GM18502 (cell line): ENCODE measurements at regions not wholly inside any gene's neighbourhood (a gene's known extent, or its start where the extent isn't known, plus 50 kb on each side); places are given as distances from the start of the nearest gene placed in this dataset.

ENCODE experiments used
- ATAC-seq: cut with Tn5 transposase; IDR thresholded peaks from one replicate; pipeline ENCODE4 v1.9.1; 2021; ENCODE audit warnings: mild to moderate bottlenecking; ENCODE audit not compliant: unreplicated experiment, poor library complexity

DNA sequence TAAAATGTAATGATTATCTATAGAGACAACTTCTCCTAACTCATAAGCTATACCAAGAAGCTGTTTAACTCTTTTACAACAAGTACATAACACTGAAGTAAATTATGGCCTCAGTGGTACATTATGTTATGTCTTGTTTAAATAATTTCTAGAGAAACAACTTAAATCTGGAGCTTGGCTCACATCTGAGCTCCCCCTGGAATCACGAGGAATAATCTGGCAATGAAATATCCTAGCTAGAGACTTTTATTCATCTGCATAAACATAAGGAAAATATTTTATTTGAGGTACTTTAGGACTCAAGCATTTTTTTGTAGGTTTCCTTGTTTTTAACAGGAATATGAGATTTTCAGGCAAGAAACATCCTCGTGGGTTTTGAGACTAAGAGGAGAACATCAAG, 354.7 kb upstream of the SLC7A11 start:
- ATAC-seq = no peak

- no peak for ATAC-seq
Measured at GRCh38 chr4:138595731-138596460, 353.7 kb upstream of the SLC7A11 start.

GRCh38 chr4:138595171-138595570, 353.0 kb upstream of the SLC7A11 start:
- no peak for ATAC-seq

DNA sequence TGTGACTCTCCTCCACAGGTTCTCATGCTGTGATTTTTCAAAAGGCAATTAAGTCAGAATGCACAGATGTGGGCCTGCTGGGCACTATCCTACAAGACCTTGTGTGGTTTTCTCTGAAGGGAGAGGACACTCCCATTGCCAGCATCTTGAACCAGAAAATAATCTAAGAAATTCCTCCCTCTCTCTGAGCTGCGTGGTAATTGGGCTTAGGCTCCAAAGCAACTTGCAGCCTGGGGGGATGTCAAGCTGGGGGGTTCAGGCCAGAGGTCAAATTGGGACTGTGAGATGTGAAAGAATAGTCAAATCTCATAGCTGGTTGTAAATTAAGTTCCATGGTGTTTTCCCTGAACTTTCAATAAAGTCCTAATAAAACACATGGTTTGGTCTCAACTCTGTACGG, 350.6 kb upstream of the SLC7A11 start:
- ATAC-seq = no peak

DNA sequence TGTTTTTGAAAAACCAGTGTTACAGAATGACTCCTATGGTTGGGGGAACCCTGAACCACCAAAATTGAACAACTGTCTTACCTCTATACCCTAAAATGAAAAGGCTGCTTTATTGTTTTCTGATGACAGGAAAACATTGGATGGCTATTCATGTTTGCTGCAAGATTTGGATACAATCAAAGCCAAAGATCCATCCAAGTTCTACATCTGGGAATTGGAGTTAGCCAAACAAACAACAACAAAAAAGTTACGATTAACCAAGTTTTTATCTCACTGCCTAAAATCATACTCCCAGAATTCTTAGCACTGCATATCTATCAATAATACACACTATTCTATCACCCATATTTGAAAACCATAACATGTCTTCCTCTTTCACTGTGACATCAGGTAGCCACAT, 349.7 kb upstream of the SLC7A11 start:
- ATAC-seq = no peak

- no peak for ATAC-seq
Measured at GRCh38 chr4:138588501-138588900, 346.4 kb upstream of the SLC7A11 start.

DNA sequence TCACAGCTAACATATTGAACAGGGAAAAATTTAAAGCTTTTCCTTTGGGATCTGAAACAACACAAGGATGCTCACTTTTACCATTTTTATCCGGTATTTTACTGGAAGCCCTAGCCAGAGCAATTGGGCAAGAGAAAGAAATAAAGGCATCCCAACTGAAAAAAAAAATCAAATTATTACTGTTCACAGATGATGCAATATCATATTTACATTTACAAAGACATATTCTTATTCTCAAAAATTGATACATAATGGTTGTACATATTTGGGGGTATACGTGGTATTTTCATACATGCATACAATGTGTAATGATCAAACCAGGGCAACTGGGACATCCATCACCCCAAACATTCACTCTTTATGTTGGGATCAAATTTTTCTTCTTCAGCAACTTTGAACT, 337.0 kb upstream of the SLC7A11 start:
- ATAC-seq = no peak

GRCh38 chr4:138577826-138578225, 335.7 kb upstream of the SLC7A11 start:
- peak; percentile 49 for ATAC-seq

GRCh38 chr4:138577145-138577544, 335.0 kb upstream of the SLC7A11 start:
- no peak for ATAC-seq

- peak; percentile 50 for ATAC-seq
Measured at GRCh38 chr4:138576684-138577083, 334.5 kb upstream of the SLC7A11 start.

GRCh38 chr4:138573246-138573645, 331.1 kb upstream of the SLC7A11 start:
- no peak for ATAC-seq

GRCh38 chr4:138572007-138572406, 329.9 kb upstream of the SLC7A11 start:
- ATAC-seq = no peak

- ATAC-seq = no peak
Measured at GRCh38 chr4:138567696-138568095, 325.5 kb upstream of the SLC7A11 start.

GRCh38 chr4:138565576-138565975, 323.4 kb upstream of the SLC7A11 start:
- no peak for ATAC-seq

DNA sequence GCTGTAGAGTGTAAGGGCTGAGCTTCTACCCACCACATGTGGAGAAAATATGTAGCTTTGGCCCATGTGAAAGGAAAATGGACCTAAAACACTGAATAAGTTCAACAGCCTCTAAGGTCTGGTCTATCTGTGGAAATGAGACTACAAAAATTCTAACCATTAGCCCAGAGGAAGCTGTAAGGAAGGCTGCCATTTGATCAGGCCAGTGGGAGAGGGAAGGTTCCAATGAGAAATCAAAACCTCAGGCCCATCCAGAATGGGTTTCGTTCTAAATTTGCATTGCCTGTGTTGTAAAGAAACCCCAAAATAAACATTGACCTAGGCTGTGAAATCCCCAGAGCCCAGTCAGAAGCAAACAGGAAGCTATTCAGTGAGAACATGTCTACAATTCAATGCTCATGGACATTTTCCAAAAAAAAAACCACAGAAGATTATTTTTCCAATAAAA, 320.4 kb upstream of the SLC7A11 start:
- ATAC-seq = peak; percentile 82

- ATAC-seq = no peak
Measured at GRCh38 chr4:138561906-138562305, 319.8 kb upstream of the SLC7A11 start.

DNA sequence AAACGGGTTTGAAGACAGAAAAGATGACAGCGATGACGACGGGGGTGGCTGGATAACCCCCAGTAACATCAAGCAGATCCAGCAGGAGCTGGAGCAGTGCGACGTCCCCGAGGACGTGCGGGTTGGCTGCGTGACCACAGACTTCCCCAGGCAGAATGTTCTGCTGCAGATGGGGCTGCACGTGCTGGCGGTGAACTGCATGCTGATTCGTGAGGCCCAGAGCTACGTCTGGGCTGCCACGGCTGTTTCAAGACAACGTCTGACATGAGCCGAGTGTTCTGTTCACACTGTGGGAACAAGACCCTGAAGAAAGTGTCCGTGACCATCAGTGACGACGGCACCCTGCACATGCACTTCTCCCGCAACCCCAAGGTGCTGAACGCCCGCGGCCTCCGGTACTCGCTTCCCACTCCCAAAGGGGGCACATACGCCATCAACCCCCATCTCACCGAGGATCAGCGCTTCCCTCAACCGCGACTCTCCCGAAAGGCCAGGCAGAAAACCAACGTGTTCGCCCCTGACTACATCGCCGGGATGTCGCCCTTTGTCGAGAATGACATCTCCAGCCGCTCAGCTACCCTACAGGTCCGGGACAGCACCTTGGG, 319.2 kb upstream of the SLC7A11 start:
- ATAC-seq = no peak

- no peak for ATAC-seq
Measured at GRCh38 chr4:138560448-138560847, 318.3 kb upstream of the SLC7A11 start.

DNA sequence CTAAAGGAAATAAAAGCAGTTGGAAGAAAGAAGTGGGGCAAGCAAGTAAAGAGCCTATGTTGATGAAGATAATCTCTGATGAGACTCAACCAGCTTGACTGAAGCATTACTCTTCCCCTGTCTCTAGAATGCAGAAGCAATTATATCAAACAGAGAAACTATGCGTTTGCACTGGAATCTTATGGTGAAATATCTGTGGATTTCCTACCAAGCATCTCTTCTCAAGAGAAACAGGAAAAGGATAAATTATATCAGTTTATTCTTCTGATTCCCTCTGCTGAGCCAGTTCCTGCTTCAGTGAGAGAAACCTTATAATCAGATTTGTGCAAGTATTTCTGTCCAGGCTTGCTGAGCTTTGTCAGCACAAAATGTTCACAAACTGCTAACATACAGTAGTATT, 316.7 kb upstream of the SLC7A11 start:
- no peak for ATAC-seq

DNA sequence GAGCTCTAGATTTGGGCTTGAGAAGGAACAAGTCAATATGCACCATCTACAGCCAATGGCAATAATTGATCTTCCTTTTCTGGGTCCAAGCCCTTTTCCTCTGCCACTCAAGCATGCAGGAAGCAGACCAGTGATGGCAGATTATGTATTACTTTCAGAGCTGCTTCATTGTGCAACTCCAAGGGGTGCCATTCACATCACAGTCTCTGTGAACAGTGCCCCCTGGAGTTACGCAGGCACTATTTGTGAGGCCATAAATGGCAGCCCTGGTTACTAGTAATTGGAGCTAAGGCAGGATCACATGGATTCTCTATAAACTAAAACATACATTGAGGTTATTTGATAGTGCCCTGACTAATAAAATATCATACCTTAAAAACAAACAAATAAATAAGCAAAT, 313.4 kb upstream of the SLC7A11 start:
- ATAC-seq = peak; percentile 77

DNA sequence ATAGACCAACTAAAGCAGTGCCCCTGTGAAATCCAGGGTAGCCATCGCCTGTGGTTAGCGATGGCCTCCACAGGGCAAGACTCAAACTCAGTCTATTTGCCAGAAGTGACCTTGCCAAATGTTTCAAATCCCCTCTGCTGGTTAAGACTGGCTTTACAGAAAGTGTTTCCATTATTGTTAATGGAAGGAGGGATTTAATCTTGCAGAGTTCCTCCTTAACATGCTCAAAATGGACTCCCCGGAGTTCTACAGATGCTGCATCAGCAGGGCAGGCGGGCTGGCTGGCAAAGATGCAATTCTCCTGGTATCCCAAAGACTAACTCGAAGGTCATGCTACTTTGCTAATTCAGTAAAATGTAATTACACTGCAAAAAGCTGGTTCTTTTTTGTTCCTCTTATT, 313.0 kb upstream of the SLC7A11 start:
- no peak for ATAC-seq
